ENCODE measurements at regions not wholly inside any gene's neighbourhood (a gene's known extent, or its start where the extent isn't known, plus 50 kb on each side); places are given as distances from the start of the nearest gene placed in this dataset.

- no peaks in the 10 kb centered on the region for H3K27me3 ChIP-seq
- no peak overlapping the region for H3K4me3 ChIP-seq
- H3K36me3 ChIP-seq: no peaks in the 10 kb centered on the region
- WGBS: 47% methylated on average over 4 of the region's 4 CpGs
- DNase-seq (ENCODE audit: extremely low spot score): no peak
- H3K27ac ChIP-seq (replicated peaks in 1 of 4): peak overlapping the region in 1 of 4 donors; percentile 12
- TF ChIP-seq POLR2A (IDR thresholded peaks at IDR 0.05; ENCODE audit: low read depth): no peak
- no peak for TF ChIP-seq POLR2AphosphoS5 (IDR thresholded peaks at IDR 0.05)
- TF ChIP-seq CTCF (IDR thresholded peaks at IDR 0.05): no peak
- no peak for TF ChIP-seq EP300 (IDR thresholded peaks at IDR 0.05)
- intact Hi-C loops (cut with DNase I): no loop called here
- H3K9me3 ChIP-seq: no peaks in the 10 kb centered on the region
- peaks cover 0 to 13% (median 6%) of the 10 kb centered on the region in 4 donors for H3K4me1 ChIP-seq
Observed at GRCh38 chr10:59006511-59007306, 169.7 kb upstream of the PHYHIPL start.

GRCh38 chr10:59007307-59008025 is 169.0 kb upstream of the PHYHIPL start:
- intact Hi-C loops (cut with DNase I): no loop called here
- H3K27ac ChIP-seq (replicated peaks in 1 of 4): no peak overlapping the region
- TF ChIP-seq POLR2AphosphoS5 (IDR thresholded peaks at IDR 0.05) (no peak), POLR2A (IDR thresholded peaks at IDR 0.05; ENCODE audit: low read depth) (no peak), CTCF (IDR thresholded peaks at IDR 0.05) (no peak), EP300 (IDR thresholded peaks at IDR 0.05) (no peak)
- no peaks in the 10 kb centered on the region for H3K9me3 ChIP-seq
- H3K4me1 ChIP-seq: peaks cover 0 to 13% (median 6%) of the 10 kb centered on the region in 4 donors
- no peak overlapping the region for H3K4me3 ChIP-seq
- DNase-seq (ENCODE audit: extremely low spot score): no peak
- H3K36me3 ChIP-seq: no peaks in the 10 kb centered on the region
- no peaks in the 10 kb centered on the region for H3K27me3 ChIP-seq
- 91% methylated on average over 3 of the region's 3 CpGs for WGBS

GRCh38 chr10:59008452-59008851 is 168.0 kb upstream of the PHYHIPL start:
- no peaks in the 10 kb centered on the region for H3K36me3 ChIP-seq
- intact Hi-C loops (cut with DNase I): no loop called here
- no peak overlapping the region for H3K27ac ChIP-seq (replicated peaks in 1 of 4)
- H3K9me3 ChIP-seq: no peaks in the 10 kb centered on the region
- no peak overlapping the region for H3K4me3 ChIP-seq
- 72% methylated on average over 1 of the region's 1 CpG for WGBS
- DNase-seq (ENCODE audit: extremely low spot score): no peak
- peaks cover 0 to 13% (median 6%) of the 10 kb centered on the region in 4 donors for H3K4me1 ChIP-seq
- no peaks in the 10 kb centered on the region for H3K27me3 ChIP-seq
- TF ChIP-seq CTCF (IDR thresholded peaks at IDR 0.05) (no peak), POLR2A (IDR thresholded peaks at IDR 0.05; ENCODE audit: low read depth) (no peak), POLR2AphosphoS5 (IDR thresholded peaks at IDR 0.05) (no peak), EP300 (IDR thresholded peaks at IDR 0.05) (no peak)

GRCh38 chr10:59011972-59012632 is 164.3 kb upstream of the PHYHIPL start:
- no peak for TF ChIP-seq POLR2AphosphoS5 (IDR thresholded peaks at IDR 0.05)
- TF ChIP-seq EP300 (IDR thresholded peaks at IDR 0.05): no peak
- TF ChIP-seq POLR2A (IDR thresholded peaks at IDR 0.05; ENCODE audit: low read depth): no peak
- TF ChIP-seq CTCF (IDR thresholded peaks at IDR 0.05): no peak
- Histone ChIP-seq H3K27me3 (no peaks in the 10 kb centered on the region), H3K4me3 (no peak overlapping the region), H3K9me3 (no peaks in the 10 kb centered on the region), H3K27ac (replicated peaks in 1 of 4) (no peak overlapping the region), H3K36me3 (no peaks in the 10 kb centered on the region), H3K4me1 (peaks cover 0 to 7% (median under 1%) of the 10 kb centered on the region in 4 donors)
- 81% methylated on average over 7 of the region's 7 CpGs for WGBS
- intact Hi-C loops (cut with DNase I): no loop called here
- no peak for DNase-seq (ENCODE audit: extremely low spot score)

Measured in esophagus muscularis mucosa (tissue), 4 donors.